CD4-positive, alpha-beta T cell treated with Interleukin-4 for 1 hour (primary cell): ENCODE measurements at regions not wholly inside any gene's neighbourhood (a gene's known extent, or its start where the extent isn't known, plus 50 kb on each side); places are given as distances from the start of the nearest gene placed in this dataset.

Experiments used
- DNase-seq, 2 donors: peaks; one replicate each; pipeline ENCODE4 v3.0.0-alpha.2; 2020 to 2022

GRCh38 chr18:78587096-78587495, 392.5 kb upstream of the SALL3 start:
- DNase-seq = no peak

DNA sequence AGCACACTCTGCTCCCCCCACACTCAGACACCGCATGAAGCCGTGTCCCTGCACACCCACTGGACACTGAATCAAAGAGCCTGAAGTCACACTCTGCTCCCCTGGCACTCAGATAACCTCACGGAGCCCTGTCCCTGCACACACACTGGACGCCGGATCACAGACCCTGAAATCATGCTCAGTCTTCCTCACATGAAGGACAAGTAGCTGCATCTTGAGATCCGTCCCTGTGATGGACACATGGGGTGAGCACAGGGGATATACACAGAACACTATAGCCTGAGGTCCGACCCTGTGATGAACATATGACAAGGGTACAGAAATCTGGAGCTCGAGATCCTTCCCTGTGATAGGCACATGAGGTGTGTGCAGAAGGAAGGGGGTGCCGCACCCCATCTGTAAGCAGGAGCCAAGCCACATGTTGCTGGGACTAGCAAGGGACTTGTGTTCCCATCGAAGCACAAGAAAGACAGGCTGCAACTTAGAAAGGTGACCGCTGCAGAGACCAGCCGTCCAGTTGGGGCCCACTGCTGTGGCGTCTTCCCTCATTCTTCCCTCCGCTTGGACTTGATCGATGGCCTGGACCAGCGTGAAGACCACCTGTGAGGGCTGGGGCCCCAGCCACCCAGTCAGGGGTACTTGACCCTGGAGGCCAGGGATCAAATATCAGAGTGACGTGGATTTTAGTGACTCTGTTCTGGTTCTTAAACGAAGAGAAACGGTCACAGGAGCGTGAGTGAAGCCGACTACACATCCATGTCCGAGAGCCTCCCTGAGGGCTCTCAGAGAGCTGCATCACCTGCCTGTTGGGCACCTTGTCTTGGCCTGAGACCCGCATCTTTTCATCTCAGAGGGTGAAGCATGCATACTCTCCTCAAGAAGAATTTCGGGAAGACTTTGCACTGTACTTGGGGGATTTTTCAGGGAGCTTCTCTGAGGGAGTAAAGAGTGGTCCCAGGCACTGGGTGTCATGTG, 391.7 kb upstream of the SALL3 start:
- no peak for DNase-seq

DNA sequence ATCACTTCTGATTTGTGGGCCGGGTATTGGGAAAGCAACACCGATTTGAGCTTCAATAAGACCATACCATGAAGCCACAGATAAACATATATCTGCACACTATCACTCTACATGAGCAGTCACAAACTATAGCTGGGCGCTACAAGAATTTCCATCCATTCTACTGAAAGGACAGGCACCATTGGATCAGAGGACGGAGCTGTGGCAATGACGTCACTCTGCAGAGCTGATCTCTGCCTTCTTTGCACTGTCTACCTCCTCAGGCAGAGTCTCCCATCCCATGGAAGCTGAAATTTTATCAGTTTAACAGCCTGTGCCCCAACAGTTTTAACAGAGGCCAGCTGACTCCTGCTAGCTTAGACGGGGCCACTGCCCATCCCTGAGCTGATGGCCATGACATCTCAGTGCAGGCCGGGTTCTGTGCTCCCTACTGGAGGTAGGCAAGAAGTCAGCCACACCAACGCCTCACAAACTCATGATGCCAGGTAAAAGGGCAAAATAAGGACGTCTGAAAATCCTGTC, 389.6 kb upstream of the SALL3 start:
- no peak for DNase-seq

- DNase-seq = no peak
Observed at GRCh38 chr18:78595453-78595852, 384.2 kb upstream of the SALL3 start.

DNA sequence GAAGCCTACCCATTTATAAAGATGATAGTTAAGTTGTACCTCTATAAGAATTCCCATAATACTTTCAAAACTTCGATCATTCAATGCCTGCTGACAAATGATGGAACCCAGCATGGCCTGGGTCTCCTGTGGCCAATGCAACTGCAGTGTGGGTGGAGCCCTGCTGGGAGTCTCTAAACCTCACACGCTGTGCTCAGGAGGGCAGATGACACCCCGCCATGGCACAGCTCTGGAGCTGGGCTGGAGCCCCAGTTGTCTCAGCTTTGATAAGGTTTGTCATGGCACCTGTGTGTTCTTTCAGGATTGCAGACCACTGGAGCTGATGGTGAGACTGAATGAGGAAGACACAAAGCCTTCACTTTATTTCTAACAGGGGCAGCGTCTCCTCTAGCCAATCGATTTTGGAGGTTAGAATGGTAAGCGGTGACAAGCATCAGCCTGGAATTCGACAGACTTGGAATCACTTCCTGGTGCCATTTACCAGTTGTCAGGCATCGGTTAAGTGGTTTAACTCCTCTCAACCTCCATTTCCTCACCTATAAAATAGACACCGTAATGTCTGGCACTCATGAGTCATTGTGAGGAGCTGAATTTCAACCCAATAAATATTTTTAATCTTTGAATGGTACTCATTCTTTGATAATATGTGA, 383.6 kb upstream of the SALL3 start:
- no peak for DNase-seq

DNA sequence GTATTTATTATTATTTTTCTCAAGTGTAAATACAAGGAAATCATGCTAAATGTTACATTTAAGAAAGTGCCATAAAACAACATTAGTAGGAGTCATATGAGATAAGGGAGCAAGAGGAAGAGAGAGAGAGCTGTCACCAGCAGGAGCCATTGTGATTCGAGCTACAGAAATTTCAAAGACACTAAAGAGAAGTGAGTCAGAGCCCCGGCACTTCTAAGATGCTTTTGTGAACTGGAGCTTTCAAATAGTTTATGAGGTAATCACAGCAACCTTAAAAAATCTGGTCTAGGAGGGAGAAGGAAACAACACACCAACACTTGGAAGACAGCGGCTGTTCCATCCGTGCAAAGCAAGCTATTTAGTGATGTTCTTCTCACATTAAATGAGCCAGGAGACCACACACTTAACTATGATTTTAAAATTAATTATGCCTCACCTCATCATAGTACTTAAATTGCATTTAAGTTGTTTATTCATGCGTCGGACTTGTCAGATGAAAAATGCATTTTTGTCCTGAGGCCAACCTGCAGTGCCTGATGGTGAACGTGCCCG, 382.7 kb upstream of the SALL3 start:
- DNase-seq = no peak

GRCh38 chr18:78601349-78601748, 378.3 kb upstream of the SALL3 start:
- DNase-seq = no peak

- no peak for DNase-seq
Observed at GRCh38 chr18:78601923-78602322, 377.7 kb upstream of the SALL3 start.

DNA sequence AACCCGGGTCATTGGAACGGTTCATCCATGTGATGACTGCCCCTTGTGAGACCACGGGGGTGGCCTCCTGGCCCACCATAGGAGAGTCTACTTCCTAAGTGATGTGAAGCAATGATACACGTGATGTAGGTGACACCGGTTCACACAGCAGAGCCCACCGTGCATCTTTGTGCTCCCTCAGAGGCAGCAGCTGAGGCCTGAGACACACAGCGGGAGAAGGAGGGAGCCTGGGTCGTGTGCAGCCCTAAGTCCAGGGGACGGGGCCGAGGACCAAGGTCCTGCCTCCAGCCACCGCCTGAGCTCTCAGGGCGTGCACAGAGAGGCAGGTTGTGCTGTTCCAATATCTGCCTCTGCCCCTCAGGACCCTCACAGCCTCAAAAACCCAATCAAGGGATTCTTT, 377.2 kb upstream of the SALL3 start:
- DNase-seq = no peak

GRCh38 chr18:78603102-78603983, 376.3 kb upstream of the SALL3 start:
- no peak for DNase-seq

- DNase-seq = no peak
Observed at GRCh38 chr18:78605255-78605654, 374.4 kb upstream of the SALL3 start.

DNA sequence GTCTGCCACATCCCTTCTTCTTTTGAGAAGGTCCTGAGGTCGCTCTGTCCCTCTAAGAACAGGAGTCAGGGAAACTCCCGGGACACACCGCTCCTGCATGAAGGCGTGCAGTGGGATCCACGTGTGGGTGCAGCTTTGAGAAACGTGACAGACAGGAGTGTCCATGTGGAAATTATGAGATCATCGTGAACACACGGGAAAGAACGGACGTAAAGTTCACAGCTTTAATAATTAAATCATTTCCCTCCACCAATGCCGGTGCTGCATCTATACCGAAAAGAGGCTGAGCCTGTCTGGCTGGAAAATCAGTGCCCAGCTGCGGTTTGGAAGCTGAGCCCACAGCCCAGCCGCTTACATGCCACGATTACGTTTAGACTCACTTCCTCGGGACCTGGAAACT, 372.4 kb upstream of the SALL3 start:
- DNase-seq = no peak

DNA sequence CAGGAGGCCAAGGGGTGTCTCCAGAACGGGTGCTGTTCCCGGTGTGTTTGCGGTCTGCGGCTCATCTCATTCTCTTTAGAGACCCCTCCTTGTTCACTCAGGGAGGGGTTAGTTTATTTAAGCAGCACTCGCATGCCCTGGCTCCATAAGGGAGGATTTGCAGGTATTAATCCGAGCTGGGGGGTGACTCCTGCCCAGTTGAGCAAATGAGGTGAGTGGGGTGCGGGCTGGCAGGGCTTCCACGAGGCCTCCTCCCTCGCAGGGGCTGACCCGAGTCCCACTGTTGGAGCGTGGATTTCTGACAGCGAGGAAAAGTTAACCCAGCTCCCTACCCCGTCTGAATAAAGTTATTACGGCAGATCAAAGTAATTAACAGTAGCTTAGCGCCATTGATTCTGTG, 371.8 kb upstream of the SALL3 start:
- no peak for DNase-seq

GRCh38 chr18:78610179-78610578, 369.4 kb upstream of the SALL3 start:
- no peak for DNase-seq

- DNase-seq = no peak
Observed at GRCh38 chr18:78611201-78611800, 368.3 kb upstream of the SALL3 start.

- no peak for DNase-seq
Observed at GRCh38 chr18:78611869-78612268, 367.7 kb upstream of the SALL3 start.

DNA sequence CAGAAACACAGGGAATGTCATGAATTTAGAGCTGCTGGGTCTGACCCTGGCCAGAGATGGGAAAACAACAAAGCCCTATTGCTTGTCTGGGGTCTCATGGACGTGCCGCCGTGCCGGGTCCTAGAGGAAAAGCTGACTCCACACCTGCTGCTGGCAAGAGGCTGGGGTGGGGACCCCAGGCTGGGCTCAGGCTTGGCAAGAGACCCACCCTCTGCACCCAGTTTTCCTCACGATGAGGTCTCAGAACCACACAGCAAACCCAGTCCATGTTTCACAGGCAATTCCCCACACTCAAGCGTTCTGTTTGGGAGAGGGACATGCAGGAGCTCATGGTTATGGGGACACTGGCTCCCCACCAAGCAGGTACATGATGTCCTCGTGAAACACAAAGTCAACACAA, 367.3 kb upstream of the SALL3 start:
- no peak for DNase-seq

DNA sequence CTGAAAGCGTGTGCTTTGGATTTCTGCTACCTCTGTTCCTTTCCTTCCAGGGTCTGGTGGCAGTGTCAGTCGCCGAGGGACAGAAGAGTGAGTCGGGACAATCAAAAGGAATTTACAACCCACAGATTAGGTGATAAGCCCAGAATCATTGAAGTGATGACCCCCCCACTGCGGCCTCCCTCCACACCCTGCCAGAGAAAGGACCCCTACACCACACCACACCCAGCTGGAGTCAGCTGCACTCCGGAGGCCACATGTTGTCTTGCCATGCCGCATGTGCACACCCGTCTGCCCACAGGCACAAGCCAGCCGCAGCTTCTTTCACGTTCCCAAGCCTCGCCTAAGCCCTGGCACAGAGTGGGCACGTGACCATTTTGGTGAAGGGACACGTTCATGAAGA, 366.8 kb upstream of the SALL3 start:
- no peak for DNase-seq

- DNase-seq = no peak
Observed at GRCh38 chr18:78618726-78619125, 360.9 kb upstream of the SALL3 start.

- DNase-seq = no peak
Observed at GRCh38 chr18:78619854-78620253, 359.8 kb upstream of the SALL3 start.

DNA sequence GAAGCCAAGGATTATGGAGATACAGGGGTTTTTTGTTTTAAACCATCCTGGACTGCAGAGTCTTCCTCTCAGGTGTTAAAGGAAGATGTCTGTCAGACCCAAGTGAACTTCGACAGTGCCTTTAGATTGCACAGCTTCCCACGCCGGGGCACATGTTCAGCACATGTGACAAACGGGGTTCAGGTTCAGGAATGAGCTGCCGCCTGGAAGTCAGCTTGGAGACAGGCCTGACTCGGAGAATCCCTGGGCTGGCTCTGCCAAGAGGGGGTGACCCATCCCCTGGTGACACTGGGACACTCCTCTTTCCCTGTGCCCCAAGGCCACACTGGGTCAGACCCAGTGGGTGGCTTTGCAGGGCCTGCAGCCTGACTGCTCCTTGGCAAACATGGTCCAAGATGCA, 359.3 kb upstream of the SALL3 start:
- peak in 1 of 2 donors; percentile 3 for DNase-seq

GRCh38 chr18:78621141-78621755, 358.4 kb upstream of the SALL3 start:
- DNase-seq = no peak
